Kidney (tissue), 13 donors: ENCODE measurements at regions not wholly inside any gene's neighbourhood (a gene's known extent, or its start where the extent isn't known, plus 50 kb on each side); places are given as distances from the start of the nearest gene placed in this dataset.

Experiments
- DNase-seq, 5 donors: peaks; one replicate each; pipeline ENCODE4 v3.0.0-alpha.2; 2013 to 2020
- FAIRE-seq: peaks from 2 replicates; lab custom pipeline; 2012; peaks lifted over from hg19 to GRCh38; lab: Jason Lieb, UNC
- H3K27ac ChIP-seq, 2 donors: one replicate each; pipeline ENCODE4 v1.7.0; 2013; ENCODE audit warnings: low read depth in 2 of 2, low read length in 2 of 2, inconsistent platforms in 1 of 2
- H3K27me3 ChIP-seq: one replicate; pipeline ENCODE4 v1.7.1; 2013; ENCODE audit warnings: low read length, inconsistent platforms; ENCODE audit not compliant: control insufficient read depth, insufficient read depth
- H3K36me3 ChIP-seq, 3 donors: one replicate each; pipeline versions ENCODE4 v1.7.0 to v1.7.1; 2013; ENCODE audit warnings: low read length in 3 of 3, control low read depth in 1 of 3, inconsistent platforms in 1 of 3; ENCODE audit not compliant: insufficient read depth in 3 of 3, control insufficient read depth in 2 of 3
- H3K4me1 ChIP-seq, 3 donors: one replicate each; pipeline versions ENCODE4 v1.7.0 to v1.7.1; 2013; ENCODE audit warnings: low read length in 3 of 3, inconsistent platforms in 1 of 3, low read depth in 1 of 3; ENCODE audit not compliant: control insufficient read depth in 2 of 3, insufficient read depth in 2 of 3
- H3K4me3 ChIP-seq, 3 donors: one replicate each; pipeline versions ENCODE4 v1.7.0 to v1.8.1; 2013; ENCODE audit warnings: low read length in 3 of 3, control low read depth in 1 of 3, inconsistent platforms in 1 of 3
- H3K9ac ChIP-seq, 3 donors: one replicate each; pipeline versions ENCODE4 v1.7.0 to v1.7.1; 2013; ENCODE audit warnings: low read length in 3 of 3, control low read depth in 1 of 3, inconsistent platforms in 1 of 3
- H3K9me3 ChIP-seq, 3 donors: one replicate each; pipeline versions ENCODE4 v1.7.0 to v1.7.1; 2013; ENCODE audit warnings: low read length in 3 of 3, control low read depth in 1 of 3, inconsistent platforms in 1 of 3; ENCODE audit not compliant: control insufficient read depth in 2 of 3, insufficient read depth in 1 of 3
- CTCF ChIP-seq: IDR thresholded peaks from 3 replicates; pipeline ENCODE4 v1.5.1; 2012; ENCODE audit warnings: mild to moderate bottlenecking, moderate library complexity, borderline replicate concordance; ENCODE audit not compliant: insufficient read depth; ENCODE audit errors: extremely low read depth
- intact Hi-C: fragments of 100-400 bp; cut with DNase I; formaldehyde crosslinking; loops from one replicate; pipeline ENCODE4 v1.11.1; 2022
- donor health status: control.
- donor health status: control.
- donor health status: control.
- donor health status: control.
- donor health status: control.
- donor health status: DM: yes; HTN: yes; CAD: no.
- donor health status: Normal renal cell carcinoma (clear cell type).

GRCh38 chr2:41222593-41222992 is 770.7 kb upstream of the SLC8A1 start:
- H3K4me3 ChIP-seq, result no peak overlapping the region
- intact Hi-C loops, result no loop called here
- FAIRE-seq, result no peak
- H3K36me3 ChIP-seq, result no peaks in the 10 kb centered on the region
- no peak for DNase-seq
- H3K9ac ChIP-seq, result no peak overlapping the region
- no peak for TF ChIP-seq CTCF
- H3K4me1 ChIP-seq, result no peaks in the 10 kb centered on the region
- no peaks in the 10 kb centered on the region for H3K27me3 ChIP-seq
- no peak overlapping the region for H3K27ac ChIP-seq
- peaks cover 0 to 1% (median 0%) of the 10 kb centered on the region in 3 donors for H3K9me3 ChIP-seq

- TF ChIP-seq CTCF, result no peak
- no peak for DNase-seq
- intact Hi-C loops, result no loop called here
These were observed 782.2 kb upstream of the SLC8A1 start for GRCh38 chr2:41234093-41234492.

GRCh38 chr2:41241325-41242000 is 789.6 kb upstream of the SLC8A1 start:
- Histone ChIP-seq H3K27me3 (no peaks in the 10 kb centered on the region), H3K9me3 (no peaks in the 10 kb centered on the region), H3K4me3 (no peak overlapping the region), H3K27ac (no peak overlapping the region), H3K36me3 (no peaks in the 10 kb centered on the region), H3K4me1 (no peaks in the 10 kb centered on the region), H3K9ac (no peak overlapping the region)
- FAIRE-seq, result no peak
- DNase-seq, result peak in 1 of 5 donors; percentile 5
- intact Hi-C loops, result no loop called here
- no peak for TF ChIP-seq CTCF

More at GRCh38 chr2:41234093-41234492, 782.2 kb upstream of the SLC8A1 start:
- peaks cover 0 to 3% (median 0%) of the 10 kb centered on the region in 3 donors for H3K9me3 ChIP-seq
- H3K36me3 ChIP-seq, result no peaks in the 10 kb centered on the region
- H3K4me3 ChIP-seq, result no peak overlapping the region
- no peaks in the 10 kb centered on the region for H3K4me1 ChIP-seq
- no peaks in the 10 kb centered on the region for H3K27me3 ChIP-seq
- H3K27ac ChIP-seq, result no peak overlapping the region
- no peak overlapping the region for H3K9ac ChIP-seq
- FAIRE-seq, result no peak

- H3K9ac ChIP-seq, result no peak overlapping the region
- H3K36me3 ChIP-seq, result no peaks in the 10 kb centered on the region
- intact Hi-C loops, result no loop called here
- DNase-seq (no peak), FAIRE-seq (no peak)
- H3K27me3 ChIP-seq, result no peaks in the 10 kb centered on the region
- H3K9me3 ChIP-seq, result no peaks in the 10 kb centered on the region
- H3K4me1 ChIP-seq, result no peaks in the 10 kb centered on the region
- H3K27ac ChIP-seq, result no peak overlapping the region
- H3K4me3 ChIP-seq, result no peak overlapping the region
- no peak for TF ChIP-seq CTCF
These were observed 790.1 kb upstream of the SLC8A1 start for GRCh38 chr2:41242001-41242331.
